HG02798 (cell line): ENCODE measurements at regions not wholly inside any gene's neighbourhood (a gene's known extent, or its start where the extent isn't known, plus 50 kb on each side); places are given as distances from the start of the nearest gene placed in this dataset.
A peak's percentile ranks its signal among the peaks of the same experiment; 100 is the strongest.

ENCODE experiments used
- ATAC-seq: cut with Tn5 transposase; IDR thresholded peaks from one replicate; pipeline ENCODE4 v1.9.1; 2021; ENCODE audit warnings: mild to moderate bottlenecking; ENCODE audit not compliant: unreplicated experiment, poor library complexity

GRCh38 chr11:95586661-95587060 is 202.9 kb downstream of the FAM76B start:
- no peak for ATAC-seq

GRCh38 chr11:95586155-95586554 is 203.4 kb downstream of the FAM76B start:
- ATAC-seq: no peak

GRCh38 chr11:95585752-95586077 is 203.9 kb downstream of the FAM76B start:
- no peak for ATAC-seq

GRCh38 chr11:95585069-95585751 is 204.4 kb downstream of the FAM76B start:
- ATAC-seq: no peak

- ATAC-seq: peak; percentile 65
Observed at GRCh38 chr11:95584589-95584988, 205.0 kb downstream of the FAM76B start.

GRCh38 chr11:95584180-95584579 is 205.4 kb downstream of the FAM76B start:
- peak; percentile 13 for ATAC-seq

- ATAC-seq: no peak
Observed at GRCh38 chr11:95577716-95578460, 211.7 kb downstream of the FAM76B start.

GRCh38 chr11:95576146-95576845 is 213.3 kb downstream of the FAM76B start:
- no peak for ATAC-seq

GRCh38 chr11:95575517-95575916 is 214.1 kb downstream of the FAM76B start:
- no peak for ATAC-seq

- ATAC-seq: no peak
Observed at GRCh38 chr11:95571718-95572260, 217.8 kb downstream of the FAM76B start.

GRCh38 chr11:95570845-95571244 is 218.7 kb downstream of the FAM76B start:
- ATAC-seq: no peak

GRCh38 chr11:95569207-95569606 is 220.4 kb downstream of the FAM76B start:
- no peak for ATAC-seq

GRCh38 chr11:95568281-95568680 is 221.3 kb downstream of the FAM76B start:
- ATAC-seq: no peak

- no peak for ATAC-seq
Observed at GRCh38 chr11:95567685-95568084, 221.9 kb downstream of the FAM76B start.

GRCh38 chr11:95566211-95566610 is 223.4 kb downstream of the FAM76B start:
- ATAC-seq: no peak

GRCh38 chr11:95565724-95566141 is 223.8 kb downstream of the FAM76B start:
- no peak for ATAC-seq

GRCh38 chr11:95563859-95564258 is 225.7 kb downstream of the FAM76B start:
- ATAC-seq: no peak

GRCh38 chr11:95563173-95563572 is 226.4 kb downstream of the FAM76B start:
- ATAC-seq: no peak

GRCh38 chr11:95562196-95562921 is 227.2 kb downstream of the FAM76B start:
- no peak for ATAC-seq

- ATAC-seq: no peak
Observed at GRCh38 chr11:95559899-95560298, 229.7 kb downstream of the FAM76B start.
